SJSA1 (cell line): ENCODE measurements at regions not wholly inside any gene's neighbourhood (a gene's known extent, or its start where the extent isn't known, plus 50 kb on each side); places are given as distances from the start of the nearest gene placed in this dataset.

Experiments
- DNase-seq, 2 experiments: peaks; one replicate each; pipeline ENCODE4 v3.0.0-alpha.2; 2015 to 2020; ENCODE audit warnings: low spot score in 2 of 2, low read depth in 1 of 2
- H3K27ac ChIP-seq: fragments of 250-450 bp; sonication (Bioruptor Pico); 2 replicates; pipeline ENCODE4 v1.5.1; 2020; ENCODE audit warnings: mild to moderate bottlenecking, moderate library complexity
- H3K27me3 ChIP-seq: fragments of 250-450 bp; sonication (Bioruptor Pico); replicated peaks from 2 replicates; pipeline ENCODE4 v1.5.1; 2020; ENCODE audit warnings: mild to moderate bottlenecking, moderate library complexity
- H3K36me3 ChIP-seq: fragments of 250-450 bp; sonication (Bioruptor Pico); 2 replicates; pipeline ENCODE4 v1.5.1; 2020; ENCODE audit warnings: mild to moderate bottlenecking
- H3K4me1 ChIP-seq: fragments of 250-450 bp; sonication (Bioruptor Pico); replicated peaks from 2 replicates; pipeline ENCODE4 v1.6.1; 2021; ENCODE audit warnings: mild to moderate bottlenecking
- H3K4me3 ChIP-seq: fragments of 250-450 bp; sonication (Bioruptor Pico); 2 replicates; pipeline ENCODE4 v1.5.1; 2020; ENCODE audit warnings: mild to moderate bottlenecking
- H3K9me3 ChIP-seq: fragments of 250-450 bp; sonication (Bioruptor Pico); replicated peaks from 2 replicates; pipeline ENCODE4 v1.5.1; 2020; ENCODE audit warnings: mild to moderate bottlenecking

GRCh38 chr5:164909673-164910072 lies 1404.3 kb downstream of the MAT2B start:
- Histone ChIP-seq H3K27ac (no peak overlapping the region), H3K27me3 (no peaks in the 10 kb centered on the region), H3K36me3 (no peaks in the 10 kb centered on the region), H3K9me3 (peaks cover 23% of the 10 kb centered on the region), H3K4me1 (no peaks in the 10 kb centered on the region), H3K4me3 (no peak overlapping the region)
- no peak for DNase-seq

GRCh38 chr5:164921722-164922121 lies 1416.3 kb downstream of the MAT2B start:
- Histone ChIP-seq H3K9me3 (peaks cover 14% of the 10 kb centered on the region), H3K4me3 (no peak overlapping the region), H3K27ac (no peak overlapping the region), H3K27me3 (no peaks in the 10 kb centered on the region), H3K36me3 (no peaks in the 10 kb centered on the region), H3K4me1 (no peaks in the 10 kb centered on the region)
- no peak for DNase-seq

- H3K27me3 ChIP-seq = no peaks in the 10 kb centered on the region
Measured at GRCh38 chr5:164934039-164934438, 1428.6 kb downstream of the MAT2B start.

GRCh38 chr5:164934561-164934960 lies 1429.1 kb downstream of the MAT2B start:
- Histone ChIP-seq H3K4me1 (no peaks in the 10 kb centered on the region), H3K27ac (no peak overlapping the region), H3K36me3 (no peaks in the 10 kb centered on the region; the same call in 1 of the 2 replicates), H3K9me3 (peaks cover 23% of the 10 kb centered on the region), H3K27me3 (no peaks in the 10 kb centered on the region), H3K4me3 (no peak overlapping the region)
- DNase-seq = no peak

More at GRCh38 chr5:164934039-164934438, 1428.6 kb downstream of the MAT2B start:
- Histone ChIP-seq H3K36me3 (no peaks in the 10 kb centered on the region; the same call in 1 of the 2 replicates), H3K9me3 (peaks cover 23% of the 10 kb centered on the region), H3K27ac (no peak overlapping the region), H3K4me1 (no peaks in the 10 kb centered on the region), H3K4me3 (no peak overlapping the region)
- no peak for DNase-seq

- Histone ChIP-seq H3K27ac (no peak overlapping the region), H3K27me3 (no peaks in the 10 kb centered on the region), H3K4me1 (no peaks in the 10 kb centered on the region), H3K36me3 (no peaks in the 10 kb centered on the region), H3K4me3 (no peak overlapping the region), H3K9me3 (peaks cover 4% of the 10 kb centered on the region; the same call in 1 of the 2 replicates)
- no peak for DNase-seq
Measured at GRCh38 chr5:164941132-164941531, 1435.7 kb downstream of the MAT2B start.

GRCh38 chr5:164950927-164951326 lies 1445.5 kb downstream of the MAT2B start:
- no peaks in the 10 kb centered on the region for H3K4me1 ChIP-seq
- no peak overlapping the region for H3K4me3 ChIP-seq

GRCh38 chr5:164951570-164951969 lies 1446.2 kb downstream of the MAT2B start:
- peaks cover 9% of the 10 kb centered on the region for H3K9me3 ChIP-seq
- no peak overlapping the region for H3K4me3 ChIP-seq
- DNase-seq = no peak
- no peaks in the 10 kb centered on the region for H3K27me3 ChIP-seq
- H3K4me1 ChIP-seq = no peaks in the 10 kb centered on the region
- H3K36me3 ChIP-seq = no peaks in the 10 kb centered on the region
- H3K27ac ChIP-seq = no peak overlapping the region

More at GRCh38 chr5:164950927-164951326, 1445.5 kb downstream of the MAT2B start:
- no peak for DNase-seq
- no peaks in the 10 kb centered on the region for H3K27me3 ChIP-seq
- no peaks in the 10 kb centered on the region for H3K36me3 ChIP-seq
- no peak overlapping the region for H3K27ac ChIP-seq
- H3K9me3 ChIP-seq = peaks cover 7% of the 10 kb centered on the region

- H3K9me3 ChIP-seq = 0 out of 2 replicates have a peak, but pooled peaks cover 8% of the 10 kb centered on the region
- no peaks in the 10 kb centered on the region for H3K36me3 ChIP-seq
- no peak for DNase-seq
- no peaks in the 10 kb centered on the region for H3K27me3 ChIP-seq
- H3K27ac ChIP-seq = no peak overlapping the region
- H3K4me1 ChIP-seq = no peaks in the 10 kb centered on the region
- no peak overlapping the region for H3K4me3 ChIP-seq
Measured at GRCh38 chr5:164958688-164959087, 1453.3 kb downstream of the MAT2B start.

GRCh38 chr5:164959761-164960160 lies 1454.3 kb downstream of the MAT2B start:
- no peak for DNase-seq
- no peaks in the 10 kb centered on the region for H3K27me3 ChIP-seq
- H3K4me3 ChIP-seq = no peak overlapping the region
- H3K4me1 ChIP-seq = no peaks in the 10 kb centered on the region
- H3K36me3 ChIP-seq = no peaks in the 10 kb centered on the region
- H3K27ac ChIP-seq = no peak overlapping the region
- H3K9me3 ChIP-seq = 0 out of 2 replicates have a peak, but pooled peaks cover 8% of the 10 kb centered on the region

- peaks cover 7% of the 10 kb centered on the region; the same call in 1 of the 2 replicates for H3K9me3 ChIP-seq
- H3K4me3 ChIP-seq = no peak overlapping the region
- H3K27ac ChIP-seq = no peak overlapping the region
- H3K36me3 ChIP-seq = no peaks in the 10 kb centered on the region
- no peaks in the 10 kb centered on the region for H3K27me3 ChIP-seq
- DNase-seq = no peak
- no peaks in the 10 kb centered on the region for H3K4me1 ChIP-seq
Measured at GRCh38 chr5:164962329-164962961, 1457.0 kb downstream of the MAT2B start.

- no peak for DNase-seq
- Histone ChIP-seq H3K4me1 (no peaks in the 10 kb centered on the region), H3K27ac (no peak overlapping the region), H3K36me3 (no peaks in the 10 kb centered on the region), H3K9me3 (peaks cover 4% of the 10 kb centered on the region; the same call in 1 of the 2 replicates), H3K27me3 (no peaks in the 10 kb centered on the region), H3K4me3 (no peak overlapping the region)
Measured at GRCh38 chr5:164966611-164967010, 1461.2 kb downstream of the MAT2B start.

- H3K4me1 ChIP-seq = no peaks in the 10 kb centered on the region
- no peaks in the 10 kb centered on the region for H3K36me3 ChIP-seq
- no peak overlapping the region for H3K4me3 ChIP-seq
- H3K9me3 ChIP-seq = peaks cover 8% of the 10 kb centered on the region; the same call in 1 of the 2 replicates
- no peak overlapping the region for H3K27ac ChIP-seq
- DNase-seq = no peak
- H3K27me3 ChIP-seq = no peaks in the 10 kb centered on the region
Measured at GRCh38 chr5:164967354-164967753, 1461.9 kb downstream of the MAT2B start.

GRCh38 chr5:164972973-164973372 lies 1467.6 kb downstream of the MAT2B start:
- no peak overlapping the region for H3K27ac ChIP-seq
- no peaks in the 10 kb centered on the region for H3K4me1 ChIP-seq
- H3K9me3 ChIP-seq = peaks cover 28% of the 10 kb centered on the region
- no peaks in the 10 kb centered on the region for H3K27me3 ChIP-seq
- H3K4me3 ChIP-seq = no peak overlapping the region
- no peaks in the 10 kb centered on the region for H3K36me3 ChIP-seq
- no peak for DNase-seq

GRCh38 chr5:164975986-164976385 lies 1470.6 kb downstream of the MAT2B start:
- Histone ChIP-seq H3K9me3 (peaks cover 28% of the 10 kb centered on the region), H3K27me3 (no peaks in the 10 kb centered on the region), H3K4me1 (no peaks in the 10 kb centered on the region), H3K36me3 (no peaks in the 10 kb centered on the region), H3K27ac (no peak overlapping the region), H3K4me3 (no peak overlapping the region)
- DNase-seq = no peak

- Histone ChIP-seq H3K9me3 (peaks cover 19% of the 10 kb centered on the region), H3K27me3 (no peaks in the 10 kb centered on the region), H3K27ac (no peak overlapping the region), H3K4me1 (no peaks in the 10 kb centered on the region), H3K36me3 (no peaks in the 10 kb centered on the region), H3K4me3 (no peak overlapping the region)
- DNase-seq = no peak
Measured at GRCh38 chr5:164980480-164980879, 1475.1 kb downstream of the MAT2B start.
